Esophagus mucosa (tissue), 1 donor: ENCODE measurements at regions not wholly inside any gene's neighbourhood (a gene's known extent, or its start where the extent isn't known, plus 50 kb on each side); places are given as distances from the start of the nearest gene placed in this dataset.

Experiments
- ATAC-seq: fragments of 200-7000 bp; cut with Tn5 transposase; one replicate; pipeline ENCODE4 v1.9.1; 2020
- donor health status: DM: yes; HTN: yes; CAD: no.

DNA sequence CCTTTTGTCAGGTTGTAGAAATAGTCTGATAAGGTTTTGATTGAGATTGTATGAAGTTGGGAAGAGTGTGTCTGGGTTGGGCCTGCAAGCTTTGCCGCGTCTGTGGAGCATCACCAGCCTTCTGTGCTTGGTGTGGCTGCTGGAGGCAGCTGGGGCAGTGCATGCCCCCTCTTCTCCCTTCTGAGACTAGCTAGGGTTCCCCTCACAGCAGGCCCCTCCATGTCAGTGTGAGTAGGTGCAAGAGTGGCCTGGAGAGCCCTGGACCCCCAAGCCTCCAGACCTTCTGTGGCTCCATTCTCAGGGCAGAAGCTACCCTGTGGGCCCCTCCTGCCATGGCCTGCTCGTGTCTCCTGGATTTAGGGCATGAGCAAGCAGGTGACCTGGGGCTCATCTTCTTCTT is 914.2 kb downstream of the TBC1D22A start:
- no peak for ATAC-seq

DNA sequence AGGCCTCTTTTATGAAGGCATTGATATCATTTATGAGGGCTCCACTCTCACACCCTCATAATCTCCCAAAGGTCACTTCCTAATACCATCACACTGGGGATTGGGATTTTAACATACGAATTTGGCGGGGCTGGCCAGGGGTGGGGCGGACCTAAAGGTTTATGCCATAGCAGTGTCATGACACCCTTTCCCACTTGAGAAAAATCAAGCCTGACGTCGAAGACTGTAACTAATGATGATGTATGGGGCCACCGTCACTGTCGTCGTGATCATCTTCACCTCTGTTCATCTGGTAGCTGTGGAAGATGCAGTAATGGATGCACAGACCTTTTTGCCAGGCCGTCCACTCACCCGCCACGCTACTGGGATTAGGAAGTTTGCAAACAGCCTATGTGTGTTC is 912.1 kb downstream of the TBC1D22A start:
- ATAC-seq, result no peak

DNA sequence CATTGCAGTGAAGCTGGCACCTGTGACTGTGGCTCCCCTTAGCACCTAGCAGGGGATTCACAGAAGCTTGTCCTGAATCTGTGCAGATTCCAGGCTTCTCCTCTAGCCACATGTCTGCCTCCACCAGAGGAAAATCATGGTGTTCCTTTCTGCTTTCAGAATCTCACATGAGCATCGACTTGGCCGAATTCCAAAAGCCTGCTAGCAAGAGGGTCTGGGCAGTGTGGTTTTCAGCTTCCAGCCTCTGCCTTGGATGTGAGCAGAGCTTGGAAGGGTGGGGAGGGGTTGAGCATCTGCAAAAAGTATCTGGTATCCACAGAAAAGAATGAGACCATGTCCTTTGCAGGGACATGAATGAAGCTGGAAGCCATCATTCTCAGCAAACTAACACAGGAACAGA is 911.1 kb downstream of the TBC1D22A start:
- no peak for ATAC-seq

DNA sequence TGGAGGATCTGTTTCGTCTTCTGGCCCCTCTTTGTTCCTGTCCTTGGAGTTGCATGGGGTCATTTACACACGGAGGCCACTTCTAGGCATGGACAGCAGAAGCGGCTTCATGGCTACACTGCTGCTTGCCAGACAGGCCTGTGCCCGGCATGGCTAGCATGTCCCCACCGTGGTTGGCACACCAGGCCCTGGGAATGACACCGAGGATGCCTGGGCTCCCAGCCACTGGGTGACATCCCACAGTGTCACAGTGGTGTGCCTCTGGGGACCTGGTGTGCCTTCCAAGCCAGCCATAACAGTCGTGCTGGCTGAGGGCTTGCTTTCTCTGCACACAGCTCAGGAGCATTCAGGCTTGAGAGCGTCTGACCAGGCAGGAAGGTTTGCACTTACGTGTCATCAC is 910.1 kb downstream of the TBC1D22A start:
- no peak for ATAC-seq

DNA sequence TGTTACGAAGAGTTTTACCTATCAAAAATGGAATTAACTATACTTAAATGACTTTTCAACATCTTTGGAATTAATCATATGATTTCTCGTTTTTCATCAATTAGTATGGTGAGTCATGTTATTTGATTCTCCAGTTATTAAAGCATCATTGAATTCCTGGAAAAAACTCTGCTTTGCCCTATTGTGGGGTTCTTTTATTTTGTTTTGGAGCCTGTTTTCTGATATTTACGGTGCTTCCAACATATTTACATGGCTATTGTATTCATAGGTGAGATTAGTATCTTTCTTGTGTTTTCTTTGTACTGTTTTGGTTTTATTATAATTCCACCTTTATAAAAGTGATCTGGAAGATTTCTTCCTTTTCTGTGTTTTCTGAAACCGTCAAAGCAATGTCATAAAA is 902.7 kb downstream of the TBC1D22A start:
- ATAC-seq, result no peak

DNA sequence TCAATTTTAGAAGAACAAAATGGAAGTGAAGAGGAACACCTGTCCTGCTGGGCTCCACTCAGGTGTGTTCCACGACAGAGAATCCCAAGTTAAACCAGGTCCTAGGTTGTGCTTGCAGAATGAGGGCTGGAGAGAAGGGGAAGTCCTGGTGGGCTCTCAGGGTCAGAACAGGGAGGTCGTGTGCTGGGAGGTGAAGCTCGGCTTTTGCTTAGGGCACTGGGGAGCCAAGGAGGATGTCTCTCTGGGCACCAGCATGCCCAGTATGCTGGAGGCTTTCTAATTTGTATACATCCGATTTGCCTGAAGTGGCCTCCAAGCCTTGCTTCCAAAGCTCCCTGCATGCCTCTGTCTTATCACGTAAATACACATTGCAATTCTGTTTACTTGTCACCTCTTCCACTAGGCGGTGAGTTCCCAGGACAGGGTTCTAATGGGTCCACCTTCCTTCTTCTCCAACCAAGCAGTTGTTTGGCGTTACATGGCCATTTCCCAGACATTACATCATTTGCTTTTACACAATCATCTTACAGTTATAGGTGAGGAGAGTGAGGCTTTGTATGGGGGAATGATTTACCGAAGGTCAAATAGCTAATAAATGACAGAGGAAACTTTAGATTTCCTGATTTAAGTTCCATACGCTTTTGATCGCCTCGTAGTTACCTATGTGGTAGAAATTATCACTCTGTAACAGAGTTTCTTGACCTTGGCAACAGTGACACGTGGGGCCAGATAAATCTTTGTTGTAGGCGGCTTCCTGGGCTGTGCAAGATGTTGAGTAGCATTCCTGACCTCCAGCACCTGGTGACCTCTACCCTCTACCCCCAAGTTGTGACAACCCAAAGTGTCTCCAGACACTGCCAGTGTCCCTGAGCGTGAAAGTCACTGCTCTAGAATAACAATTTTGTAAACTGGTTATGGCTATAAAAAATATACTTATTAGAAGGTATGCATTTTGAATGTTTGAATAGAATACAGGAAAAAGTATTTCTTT is 901.5 kb downstream of the TBC1D22A start:
- no peak for ATAC-seq

DNA sequence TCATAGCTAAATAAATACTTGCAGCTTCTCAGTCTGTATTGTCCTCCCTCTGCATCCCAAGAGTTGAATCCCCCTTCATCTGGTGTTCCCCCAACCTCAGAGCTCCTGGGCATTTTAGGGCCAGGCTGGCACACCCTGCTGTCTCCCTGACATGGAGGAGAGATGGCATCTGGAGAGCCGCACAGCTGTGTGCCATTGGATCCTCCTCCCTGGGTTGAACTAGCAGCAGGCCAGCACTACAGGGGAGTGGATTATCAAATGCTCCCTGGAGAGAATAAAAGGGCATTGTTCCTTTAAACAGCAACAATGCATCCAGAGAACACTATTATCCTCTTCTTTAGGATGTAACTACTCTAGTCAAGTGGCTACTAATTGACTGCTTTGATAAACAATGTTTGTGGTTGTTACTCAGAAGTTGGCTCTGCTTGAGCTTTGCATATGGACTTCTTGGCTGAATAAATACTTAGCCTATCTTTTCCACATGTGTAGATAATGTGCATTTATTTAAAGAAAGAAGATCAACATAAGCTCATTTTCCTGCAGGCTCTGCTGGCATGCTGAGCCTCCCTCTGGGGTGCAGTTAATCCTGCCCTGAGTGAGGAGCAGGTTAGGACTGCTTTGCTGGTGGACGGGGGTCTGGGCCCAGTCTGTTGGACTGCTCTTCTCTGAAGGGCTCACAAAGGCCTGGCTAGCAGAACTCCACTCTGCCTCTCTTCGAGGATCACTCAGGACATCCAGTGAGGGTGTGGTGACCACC is 897.2 kb downstream of the TBC1D22A start:
- ATAC-seq, result no peak

DNA sequence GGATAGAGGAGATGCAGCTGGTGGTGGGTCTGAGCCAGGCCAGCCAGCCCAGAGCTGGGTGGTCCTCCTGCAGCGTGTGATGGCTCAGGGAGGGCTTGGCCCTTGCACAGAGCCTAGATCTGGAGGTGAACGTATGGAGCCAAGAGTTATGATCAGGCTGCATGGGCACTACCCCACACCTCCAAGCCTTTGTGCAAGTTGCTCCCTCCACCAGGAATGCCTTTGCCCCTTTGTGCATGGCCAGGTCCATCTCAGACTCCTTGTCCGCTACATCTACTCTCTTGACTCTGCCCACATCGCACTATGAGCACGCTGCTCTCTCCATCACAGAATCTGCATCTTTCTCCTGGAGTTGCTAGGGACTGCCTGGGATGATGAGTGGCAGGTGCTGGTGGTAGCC is 895.7 kb downstream of the TBC1D22A start:
- ATAC-seq, result no peak

DNA sequence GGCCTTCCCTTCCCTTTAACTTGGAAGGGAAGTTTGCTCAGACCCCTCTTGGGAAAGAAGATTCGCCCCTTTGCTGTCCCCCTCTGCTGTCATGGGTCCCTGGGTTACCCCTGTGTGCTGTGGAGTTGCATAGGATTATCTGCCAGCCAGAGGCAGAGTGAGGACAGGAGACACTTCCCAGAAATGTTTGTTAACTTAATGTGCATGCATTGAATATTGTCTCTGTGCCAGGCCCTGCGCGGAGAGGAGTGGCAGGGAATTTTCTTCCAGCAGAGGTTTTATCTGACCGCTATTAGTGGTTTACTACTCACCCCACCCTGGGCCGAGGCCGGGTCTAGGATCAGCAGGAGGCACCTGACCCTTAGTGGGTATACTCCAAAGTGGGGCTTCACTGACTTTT is 894.8 kb downstream of the TBC1D22A start:
- no peak for ATAC-seq

DNA sequence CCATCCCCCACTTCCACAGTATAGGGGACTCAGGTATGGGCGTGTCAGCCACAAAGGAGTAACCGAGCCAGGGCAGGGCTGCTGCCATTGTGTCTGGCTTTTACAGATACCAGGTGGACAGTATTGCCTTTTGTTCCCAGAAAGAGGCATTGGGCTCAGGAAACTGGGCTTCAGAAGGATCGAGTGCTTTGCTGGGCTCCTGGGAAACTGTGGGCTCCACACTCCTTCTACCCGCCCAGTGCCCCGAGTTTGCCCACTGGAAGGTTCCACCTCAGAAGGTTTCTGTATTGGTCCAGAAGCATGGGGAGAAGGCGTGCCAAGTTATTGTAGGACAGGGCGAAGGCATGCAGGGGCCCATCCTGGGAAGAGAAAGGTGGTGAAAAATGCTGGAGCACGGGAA is 894.4 kb downstream of the TBC1D22A start:
- ATAC-seq, result no peak

DNA sequence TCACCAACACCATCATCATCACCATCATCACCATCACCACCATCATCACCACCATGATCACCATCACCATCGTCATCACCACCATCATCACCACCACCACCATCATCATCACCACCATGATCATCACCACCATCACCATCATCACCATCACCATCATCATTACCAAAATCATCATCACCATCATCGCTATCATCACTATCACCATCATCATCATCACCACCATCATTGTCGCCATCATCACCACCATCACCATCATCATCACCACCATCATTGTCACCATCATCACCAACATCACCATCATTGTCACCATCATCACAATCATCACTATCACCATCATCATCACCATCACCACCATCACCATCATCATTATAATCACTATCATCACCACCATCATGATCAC is 893.5 kb downstream of the TBC1D22A start:
- ATAC-seq, result no peak

DNA sequence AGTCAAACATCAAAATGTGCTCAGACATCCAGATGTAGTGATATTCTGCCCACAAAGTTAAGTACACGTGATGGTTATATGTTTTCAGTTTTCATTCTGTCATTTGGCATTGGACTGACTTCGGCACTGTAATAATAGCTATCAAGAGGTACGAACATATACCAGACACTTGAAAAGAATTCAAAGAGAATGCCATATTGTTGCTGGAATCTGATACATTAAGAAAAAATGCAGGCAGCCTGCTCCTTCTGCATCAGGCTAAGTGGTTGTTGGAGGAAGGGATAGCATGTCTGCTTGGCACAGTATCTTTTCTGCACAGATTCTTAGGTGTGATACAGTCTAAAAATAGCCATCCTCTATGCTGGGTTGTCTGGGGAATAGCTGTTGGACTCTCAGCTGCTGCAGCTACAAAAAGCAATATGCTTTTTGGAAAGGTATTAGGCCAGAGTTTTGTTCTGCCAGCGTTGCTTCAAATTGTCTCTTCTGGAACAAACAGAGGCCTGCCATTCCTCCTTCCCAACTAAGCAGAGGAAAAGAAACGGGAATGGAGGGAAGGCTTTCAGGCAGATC is 892.6 kb downstream of the TBC1D22A start:
- ATAC-seq, result no peak

DNA sequence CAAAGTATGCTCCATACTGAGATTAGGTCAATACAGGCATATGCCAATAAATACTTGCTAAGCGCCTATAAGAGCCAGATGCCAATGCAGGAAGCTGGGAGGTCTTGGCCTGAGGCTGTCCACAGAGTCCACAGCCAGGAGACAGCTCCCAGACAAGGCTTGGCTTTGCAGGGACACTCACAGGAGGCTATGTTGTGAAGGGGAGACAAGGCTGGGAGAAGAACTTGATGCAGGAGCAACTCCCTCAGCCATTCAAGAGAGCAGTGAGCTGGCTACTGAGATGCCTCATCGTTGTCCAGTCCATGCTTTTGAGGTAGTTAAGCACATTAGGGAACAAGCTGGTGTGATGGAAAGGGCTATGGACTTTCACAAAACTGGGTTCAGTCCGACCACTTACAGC is 891.5 kb downstream of the TBC1D22A start:
- ATAC-seq, result no peak

DNA sequence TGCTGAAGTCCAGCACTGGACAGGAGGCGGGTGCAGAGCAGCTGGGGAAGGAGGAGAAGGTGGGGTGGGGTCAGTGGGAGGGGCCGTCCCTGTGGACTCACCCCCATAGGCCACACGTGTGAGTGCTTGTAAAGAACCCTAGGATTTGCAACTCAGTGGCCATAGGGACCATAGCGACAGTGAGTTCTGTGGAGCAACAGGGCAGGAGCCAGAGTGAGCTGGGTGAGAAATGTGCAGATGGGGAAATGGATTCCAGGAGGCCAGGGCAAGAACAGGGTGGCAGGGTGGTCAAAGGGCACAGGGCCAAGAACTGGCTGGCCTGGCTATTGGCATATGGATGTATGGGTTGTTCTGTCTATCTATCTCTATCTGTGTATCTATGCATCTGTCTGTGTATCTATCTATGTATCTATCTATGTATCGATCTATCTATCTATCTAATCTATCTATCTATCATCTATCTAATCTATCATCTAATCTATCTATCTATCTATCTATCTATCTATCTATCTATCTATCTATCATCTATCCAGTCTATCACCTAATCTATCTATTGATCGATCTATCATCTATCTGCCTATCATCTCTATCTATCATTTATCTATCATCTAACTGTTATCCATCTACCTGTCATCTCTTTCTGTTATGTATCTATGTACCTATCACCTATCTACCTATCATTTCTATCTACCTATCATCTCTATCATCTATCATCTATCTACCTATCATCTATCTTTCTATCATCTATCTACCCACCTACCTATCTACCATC is 889.0 kb downstream of the TBC1D22A start:
- no peak for ATAC-seq

DNA sequence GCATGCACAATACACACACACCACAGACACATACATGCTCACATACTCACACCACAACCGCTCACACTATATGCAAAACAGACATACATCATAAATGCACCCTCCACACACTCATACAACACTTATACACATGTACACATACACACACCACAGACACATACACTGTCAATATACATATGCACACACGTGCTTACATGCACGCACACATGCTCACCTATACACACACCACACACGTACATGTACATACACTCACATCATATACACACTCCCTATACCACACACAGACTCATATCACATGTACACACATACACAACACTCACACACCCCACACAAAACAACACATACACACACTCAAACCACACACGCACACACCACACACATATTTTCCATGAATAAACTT is 885.3 kb downstream of the TBC1D22A start:
- ATAC-seq, result no peak

DNA sequence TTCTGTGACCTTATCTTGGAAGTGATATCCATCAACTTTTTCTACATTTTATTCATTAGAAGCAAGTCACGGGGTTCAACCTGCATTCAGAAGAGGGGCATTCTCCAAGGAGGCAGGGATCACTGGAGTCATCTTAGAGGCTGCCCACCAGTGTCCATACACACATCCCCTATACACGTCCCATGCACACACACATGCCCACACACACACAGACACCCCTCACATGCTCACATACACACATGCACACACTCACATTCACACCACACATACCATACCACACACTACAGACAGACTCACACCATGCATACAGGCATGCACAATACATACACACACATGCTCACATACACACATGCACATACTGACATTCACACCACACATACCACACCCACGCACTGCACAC is 884.7 kb downstream of the TBC1D22A start:
- ATAC-seq, result no peak

DNA sequence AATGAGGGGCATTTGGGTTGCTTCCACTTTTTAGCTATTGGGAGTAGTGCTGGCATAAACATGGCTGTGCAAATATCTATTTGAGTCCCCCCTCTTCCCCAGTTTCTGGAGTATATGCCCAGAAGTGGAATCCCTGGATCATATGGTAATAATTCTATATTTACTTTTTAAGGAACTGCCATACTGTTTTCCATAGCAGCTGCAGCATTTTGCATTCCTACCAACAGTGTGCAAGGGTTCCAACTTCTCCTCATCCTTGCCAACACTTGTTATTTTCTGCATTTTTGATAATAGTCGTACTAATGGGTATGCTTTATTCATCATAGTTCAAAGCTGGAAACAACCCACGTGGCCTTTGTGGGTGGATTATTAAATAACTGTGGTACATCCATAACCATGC is 883.5 kb downstream of the TBC1D22A start:
- ATAC-seq, result no peak

DNA sequence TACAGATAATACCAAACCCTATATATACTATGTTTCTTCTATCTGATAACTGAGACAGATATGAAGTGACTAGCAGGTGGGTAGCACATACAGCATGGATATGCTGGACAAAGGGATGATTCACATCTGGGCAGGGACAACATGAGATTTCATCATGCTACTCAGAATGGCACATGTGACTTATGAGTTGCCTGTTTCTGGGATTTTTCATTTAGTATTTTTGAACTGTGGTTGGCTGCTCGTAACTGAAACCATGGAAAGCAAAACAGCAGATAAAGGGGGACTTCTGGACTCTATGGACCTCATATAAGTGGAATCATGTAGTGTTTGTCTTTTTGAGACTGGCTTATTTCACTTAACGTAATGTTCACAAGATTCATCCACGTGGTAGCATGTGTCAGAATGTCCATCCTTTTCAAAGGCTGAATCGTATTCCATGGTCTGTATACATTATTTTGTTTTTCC is 883.0 kb downstream of the TBC1D22A start:
- ATAC-seq, result no peak

DNA sequence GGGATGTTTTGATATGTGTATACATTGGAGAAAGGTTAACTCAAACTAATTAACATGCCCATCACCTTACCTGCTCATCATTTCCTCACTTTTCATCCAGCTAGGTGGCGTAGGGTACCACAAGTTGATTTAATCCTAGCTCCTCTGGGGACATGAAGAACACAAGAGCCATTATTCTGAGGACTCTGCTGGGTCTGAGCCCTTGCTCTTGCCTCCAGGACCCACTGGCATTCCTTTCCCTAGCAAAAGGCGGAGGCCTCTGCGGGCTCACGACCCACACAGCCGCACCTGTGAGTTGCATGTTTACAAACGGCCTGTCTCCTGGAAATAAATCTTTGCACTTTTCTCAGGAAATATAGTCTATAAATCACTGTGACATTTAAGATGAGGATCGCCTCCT is 871.9 kb downstream of the TBC1D22A start:
- ATAC-seq, result no peak

DNA sequence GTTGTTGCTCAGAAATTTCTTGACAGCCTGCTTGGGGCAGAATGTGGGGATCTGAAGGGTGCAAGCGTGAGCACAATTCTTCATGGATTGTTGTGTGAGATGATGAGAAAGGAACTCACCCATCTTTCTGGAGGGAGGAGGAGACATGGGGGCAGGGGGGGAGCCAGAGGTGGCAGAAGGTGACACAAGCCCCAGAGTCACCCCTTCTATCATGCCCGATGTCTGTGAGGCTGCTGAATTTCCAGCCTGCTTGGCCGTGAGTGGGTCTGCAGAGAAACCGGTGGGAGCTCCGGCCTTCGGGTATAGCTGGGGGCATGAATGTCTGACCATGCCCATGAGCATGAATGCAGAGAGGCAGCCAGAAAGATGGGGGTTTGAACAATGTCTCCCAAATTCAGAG is 870.7 kb downstream of the TBC1D22A start:
- no peak for ATAC-seq

DNA sequence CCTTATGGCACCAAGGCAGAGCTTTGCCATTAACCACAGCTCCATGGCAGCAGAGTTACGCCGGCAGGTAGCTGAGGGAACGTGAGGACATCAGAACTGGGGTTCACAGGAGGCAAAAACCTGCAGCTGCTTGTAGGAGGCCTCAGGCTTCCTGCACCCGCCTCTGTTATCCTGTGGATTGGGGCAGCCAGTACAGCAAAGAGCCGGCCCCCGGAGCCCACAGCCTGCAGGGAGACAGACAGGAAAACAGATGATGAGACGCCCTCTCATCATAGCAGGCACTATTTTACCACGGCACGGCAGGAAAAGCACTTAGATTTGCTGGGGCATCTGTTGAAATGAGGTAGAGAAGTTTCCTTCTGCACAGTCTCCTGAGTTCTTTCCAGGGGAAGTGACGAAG is 870.3 kb downstream of the TBC1D22A start:
- ATAC-seq, result no peak

DNA sequence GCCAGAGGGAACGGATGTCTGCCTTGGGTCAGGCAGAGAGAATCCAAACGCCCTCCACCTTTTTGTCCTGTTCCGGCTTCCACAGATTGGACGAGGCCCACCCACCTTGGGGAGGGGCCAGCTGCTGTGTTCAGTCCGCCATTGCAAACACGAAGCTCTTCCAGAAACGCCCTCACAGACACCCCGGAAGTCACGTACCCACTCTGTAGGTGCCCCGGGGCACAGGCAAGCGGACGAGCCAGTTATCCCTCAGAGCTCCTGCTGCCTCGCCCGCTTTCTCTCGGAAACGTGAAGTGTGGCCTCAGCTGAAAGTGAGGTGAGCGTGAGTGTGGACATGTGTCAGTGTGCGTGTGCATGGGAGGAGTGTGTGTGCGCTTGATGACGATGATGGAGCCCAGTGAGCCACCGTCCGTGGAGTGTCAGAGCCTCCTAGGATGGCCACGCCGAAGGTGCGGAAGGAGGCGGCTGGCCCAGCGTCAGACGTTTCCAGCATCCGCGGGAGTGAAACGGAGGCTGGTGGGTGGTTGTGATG is 869.2 kb downstream of the TBC1D22A start:
- no peak for ATAC-seq
